CD14-positive monocyte (primary cell): ENCODE measurements at regions not wholly inside any gene's neighbourhood (a gene's known extent, or its start where the extent isn't known, plus 50 kb on each side); places are given as distances from the start of the nearest gene placed in this dataset.

Experiments used
- DNase-seq, 3 donors: peaks; one replicate each; pipeline ENCODE4 v3.0.0-alpha.2; 2011 to 2022
- H2AFZ ChIP-seq: 2 replicates; pipeline ENCODE4 v1.6.0; 2012; ENCODE audit warnings: mild to moderate bottlenecking, low read depth, low read length, inconsistent platforms; ENCODE audit not compliant: insufficient read depth, poor library complexity, severe bottlenecking
- H3K27ac ChIP-seq, 2 donors: 1 replicate in 1 of 2; 2 replicates in 1 of 2; pipeline ENCODE4 v1.5.1; 2012 to 2013; ENCODE audit warnings: low read length in 2 of 2, control low read depth in 1 of 2, inconsistent platforms in 1 of 2, low read depth in 1 of 2, mild to moderate bottlenecking in 1 of 2
- H3K27me3 ChIP-seq, 2 donors: one replicate each; pipeline versions ENCODE4 v1.6.0 to v1.6.1; 2011 to 2013; ENCODE audit warnings: low read length in 2 of 2; ENCODE audit not compliant: control insufficient read depth in 2 of 2, insufficient read depth in 2 of 2
- H3K36me3 ChIP-seq, 2 donors: replicated peaks in 1 of 2; 1 replicate in 1 of 2; 2 replicates in 1 of 2; pipeline versions ENCODE4 v1.5.1 to v1.6.1; 2012 to 2013; ENCODE audit warnings: low read length in 2 of 2, control low read depth in 1 of 2, inconsistent platforms in 1 of 2, mild to moderate bottlenecking in 1 of 2; ENCODE audit not compliant: insufficient read depth in 2 of 2, control insufficient read depth in 1 of 2
- H3K4me1 ChIP-seq, 2 donors: 1 replicate in 1 of 2; 2 replicates in 1 of 2; pipeline versions ENCODE4 v1.5.1 to v1.6.1; 2012 to 2013; ENCODE audit warnings: low read length in 2 of 2, control low read depth in 1 of 2, inconsistent platforms in 1 of 2, mild to moderate bottlenecking in 1 of 2, moderate library complexity in 1 of 2; ENCODE audit not compliant: insufficient read depth in 2 of 2, control insufficient read depth in 1 of 2
- H3K4me2 ChIP-seq: replicated peaks from 2 replicates; pipeline ENCODE3; 2012; ENCODE audit warnings: low read length, moderate library complexity, mild to moderate bottlenecking; ENCODE audit not compliant: poor library complexity, severe bottlenecking; ENCODE audit errors: extremely low read depth
- H3K4me3 ChIP-seq, 3 experiments: fragments of 200-600 bp in 1 of 3; sonication (generic) in 1 of 3; replicated peaks in 1 of 3; 1 replicate in 2 of 3; 2 replicates in 1 of 3; pipeline ENCODE4 v1.5.1; 2011 to 2013; ENCODE audit warnings: low read length in 3 of 3, mild to moderate bottlenecking in 3 of 3, control low read depth in 2 of 3, low read depth in 2 of 3, inconsistent platforms in 1 of 3, moderate library complexity in 1 of 3
- H3K79me2 ChIP-seq: 2 replicates; pipeline ENCODE4 v1.6.0; 2012; ENCODE audit warnings: mild to moderate bottlenecking, control low read depth, inconsistent platforms, low read length, moderate library complexity; ENCODE audit not compliant: insufficient read depth
- H3K9ac ChIP-seq: 2 replicates; pipeline ENCODE4 v1.6.0; 2017; ENCODE audit warnings: low read length, mild to moderate bottlenecking; ENCODE audit not compliant: insufficient read depth, poor library complexity, severe bottlenecking
- H3K9me3 ChIP-seq, 2 donors: replicated peaks in 1 of 2; 1 replicate in 1 of 2; 2 replicates in 1 of 2; pipeline versions ENCODE4 v1.5.1 to v1.6.1; 2012 to 2013; ENCODE audit warnings: low read length in 2 of 2, control low read depth in 1 of 2; ENCODE audit not compliant: control insufficient read depth in 1 of 2, insufficient read depth in 1 of 2
- H4K20me1 ChIP-seq: 2 replicates; pipeline ENCODE4 v1.6.0; 2012; ENCODE audit warnings: mild to moderate bottlenecking, low read length, control low read depth, moderate library complexity; ENCODE audit not compliant: insufficient read depth
- H3K27ac Mint-ChIP-seq, 7 donors: one replicate each; pipeline ENCODE4 v1.8.0; 2020; ENCODE audit warnings: mild to moderate bottlenecking in 7 of 7, mixed read lengths in 7 of 7, moderate library complexity in 6 of 7, inconsistent platforms in 2 of 7
- H3K27me3 Mint-ChIP-seq, 3 donors: one replicate each; pipeline ENCODE4 v1.8.0; 2021 to 2022; ENCODE audit warnings: low read depth in 3 of 3, mild to moderate bottlenecking in 3 of 3, mixed read lengths in 3 of 3, moderate library complexity in 3 of 3, inconsistent platforms in 1 of 3
- H3K36me3 Mint-ChIP-seq, 2 donors: one replicate each; pipeline ENCODE4 v1.8.0; 2020; ENCODE audit warnings: mixed read lengths in 2 of 2, inconsistent platforms in 1 of 2, mild to moderate bottlenecking in 1 of 2
- H3K4me1 Mint-ChIP-seq: one replicate; pipeline ENCODE4 v1.8.0; 2020; ENCODE audit warnings: mild to moderate bottlenecking, mixed read lengths
- H3K4me3 Mint-ChIP-seq, 2 donors: one replicate each; pipeline ENCODE4 v1.8.0; 2020; ENCODE audit warnings: mild to moderate bottlenecking in 2 of 2, mixed read lengths in 2 of 2, moderate library complexity in 1 of 2
- H3K9me3 Mint-ChIP-seq, 7 donors: one replicate each; pipeline ENCODE4 v1.8.0; 2020 to 2022; ENCODE audit warnings: mixed read lengths in 7 of 7, mild to moderate bottlenecking in 6 of 7, moderate library complexity in 6 of 7, inconsistent platforms in 2 of 7
- WGBS: methylation state at CpG from one replicate; pipeline ENCODE4 v1.1.5; 2013; ENCODE audit warnings: missing lambda C conversion rate; ENCODE audit not compliant: insufficient coverage; 5-methylcytosine and 5-hydroxymethylcytosine counted together
- intact Hi-C, 2 donors: fragments of 100-400 bp; cut with micrococcal nuclease; formaldehyde crosslinking; loops; one replicate each; pipeline versions ENCODE4 v1.15.0 to v1.15.1; 2023
- TF ChIP-seq, protein P1 (sequence below): fragments of 200-600 bp; IDR thresholded peaks from one replicate; pipeline ENCODE4 v1.8.0; 2022; ENCODE audit warnings: antibody characterized with exemption, mild to moderate bottlenecking

DNA sequence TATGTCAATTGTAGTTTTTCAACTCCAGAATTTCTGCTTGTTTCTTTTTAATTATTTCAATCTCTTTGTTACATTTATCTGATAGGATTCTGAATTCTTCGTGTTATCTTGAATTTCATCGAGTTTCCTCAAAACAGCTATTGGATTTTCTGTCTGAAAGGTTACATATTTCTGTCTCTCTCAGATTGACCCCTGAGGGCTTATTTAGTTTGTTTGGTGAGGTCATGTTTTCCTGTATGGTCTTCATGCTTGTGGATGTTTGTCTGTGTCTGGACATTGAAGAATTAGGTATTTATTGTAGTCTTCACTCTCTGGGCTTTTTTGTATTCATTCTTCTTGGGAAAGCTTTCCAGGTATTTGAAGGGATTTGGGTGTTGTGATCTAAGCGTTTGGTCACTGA is 85.6 kb downstream of the SNAPC1 start:
- no peak overlapping the region for H2AFZ ChIP-seq
- H3K36me3 ChIP-seq = no peaks in the 10 kb centered on the region
- Mint-ChIP-seq H3K9me3 (peaks cover 0 to 7% (median 4%) of the 10 kb centered on the region in 7 donors), H3K27me3 (peaks cover 0 to 8% (median 3%) of the 10 kb centered on the region in 3 donors), H3K36me3 (no peaks in the 10 kb centered on the region), H3K4me3 (no peak overlapping the region), H3K4me1 (no peaks in the 10 kb centered on the region), H3K27ac (no peak overlapping the region)
- H3K79me2 ChIP-seq = no peaks in the 10 kb centered on the region
- H3K4me2 ChIP-seq = no peak overlapping the region
- no peaks in the 10 kb centered on the region for H3K4me1 ChIP-seq
- H3K9ac ChIP-seq = no peak overlapping the region
- no peak for DNase-seq
- peaks cover 3 to 8% of the 10 kb centered on the region in 2 donors for H3K9me3 ChIP-seq
- no peak overlapping the region for H3K27ac ChIP-seq
- WGBS = no CpG with 5 or more reads among the region's 3 CpGs
- TF ChIP-seq, protein P1, sequence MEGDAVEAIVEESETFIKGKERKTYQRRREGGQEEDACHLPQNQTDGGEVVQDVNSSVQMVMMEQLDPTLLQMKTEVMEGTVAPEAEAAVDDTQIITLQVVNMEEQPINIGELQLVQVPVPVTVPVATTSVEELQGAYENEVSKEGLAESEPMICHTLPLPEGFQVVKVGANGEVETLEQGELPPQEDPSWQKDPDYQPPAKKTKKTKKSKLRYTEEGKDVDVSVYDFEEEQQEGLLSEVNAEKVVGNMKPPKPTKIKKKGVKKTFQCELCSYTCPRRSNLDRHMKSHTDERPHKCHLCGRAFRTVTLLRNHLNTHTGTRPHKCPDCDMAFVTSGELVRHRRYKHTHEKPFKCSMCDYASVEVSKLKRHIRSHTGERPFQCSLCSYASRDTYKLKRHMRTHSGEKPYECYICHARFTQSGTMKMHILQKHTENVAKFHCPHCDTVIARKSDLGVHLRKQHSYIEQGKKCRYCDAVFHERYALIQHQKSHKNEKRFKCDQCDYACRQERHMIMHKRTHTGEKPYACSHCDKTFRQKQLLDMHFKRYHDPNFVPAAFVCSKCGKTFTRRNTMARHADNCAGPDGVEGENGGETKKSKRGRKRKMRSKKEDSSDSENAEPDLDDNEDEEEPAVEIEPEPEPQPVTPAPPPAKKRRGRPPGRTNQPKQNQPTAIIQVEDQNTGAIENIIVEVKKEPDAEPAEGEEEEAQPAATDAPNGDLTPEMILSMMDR = no peak
- no peak overlapping the region for H3K4me3 ChIP-seq
- peaks cover 0 to 2% of the 10 kb centered on the region in 2 donors for H3K27me3 ChIP-seq
- intact Hi-C loops = no loop called here
- no peaks in the 10 kb centered on the region for H4K20me1 ChIP-seq

DNA sequence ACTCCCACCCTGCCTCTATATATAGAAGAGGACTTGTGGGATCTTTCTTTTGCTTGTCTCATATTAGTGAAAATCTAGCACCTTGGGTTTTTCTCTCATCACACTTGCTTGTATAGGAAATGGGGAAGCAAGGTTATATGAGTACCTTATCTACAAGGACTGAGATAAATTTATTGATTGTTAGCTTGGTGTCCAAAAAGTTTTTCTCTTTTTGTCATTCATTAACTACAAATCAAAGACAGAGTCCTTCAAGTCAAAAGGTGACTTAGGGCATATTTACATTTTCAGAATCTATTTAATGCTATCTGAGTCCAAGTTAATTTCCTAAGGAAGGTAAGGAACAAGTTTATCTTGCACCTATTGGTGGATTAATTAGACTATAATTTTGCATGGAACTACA is 92.7 kb downstream of the SNAPC1 start:
- H3K27me3 ChIP-seq = peaks cover 0 to 2% of the 10 kb centered on the region in 2 donors
- peaks cover 0 to 5% (median 0%) of the 10 kb centered on the region in 7 donors for H3K9me3 Mint-ChIP-seq
- no peaks in the 10 kb centered on the region for H4K20me1 ChIP-seq
- H3K9ac ChIP-seq = no peak overlapping the region
- no peaks in the 10 kb centered on the region for H3K9me3 ChIP-seq
- H3K79me2 ChIP-seq = no peaks in the 10 kb centered on the region
- no peaks in the 10 kb centered on the region for H3K4me1 ChIP-seq
- no peak overlapping the region for H2AFZ ChIP-seq
- H3K4me3 ChIP-seq = no peak overlapping the region
- TF ChIP-seq, protein P1 = no peak
- H3K36me3 ChIP-seq = no peaks in the 10 kb centered on the region
- no peak overlapping the region for H3K4me2 ChIP-seq
- H3K4me1 Mint-ChIP-seq = no peaks in the 10 kb centered on the region
- H3K36me3 Mint-ChIP-seq = no peaks in the 10 kb centered on the region
- no peak overlapping the region for H3K27ac Mint-ChIP-seq
- H3K27ac ChIP-seq = no peak overlapping the region
- DNase-seq = no peak
- intact Hi-C loops = no loop called here
- no peak overlapping the region for H3K4me3 Mint-ChIP-seq
- peaks cover 6 to 14% (median 14%) of the 10 kb centered on the region in 3 donors for H3K27me3 Mint-ChIP-seq
